ENCODE measurements at regions not wholly inside any gene's neighbourhood (a gene's known extent, or its start where the extent isn't known, plus 50 kb on each side); places are given as distances from the start of the nearest gene placed in this dataset.

DNA sequence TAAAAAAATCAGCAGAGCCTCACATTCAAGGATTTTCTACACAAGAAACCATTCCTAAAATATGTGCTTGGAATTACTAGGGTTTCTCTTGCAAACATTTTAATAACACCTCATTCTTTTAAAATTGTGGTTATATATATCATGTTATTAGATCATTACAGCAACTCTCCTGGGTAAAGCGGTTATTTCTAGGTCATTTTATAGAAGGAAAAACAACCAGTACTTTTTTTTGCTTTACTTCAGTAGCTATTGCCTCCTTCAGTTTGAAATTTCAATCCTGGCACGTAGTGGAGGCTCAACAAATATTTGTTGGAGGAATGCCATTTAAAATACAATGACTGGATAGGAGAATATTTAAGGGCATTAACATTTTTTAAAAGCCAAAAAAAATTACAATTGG lies 220.6 kb downstream of the CDRT15L2 start (continued):
- TF ChIP-seq TSHZ1 (CRISPR knock-in tag; IDR thresholded peaks at IDR 0.05): no peak

DNA sequence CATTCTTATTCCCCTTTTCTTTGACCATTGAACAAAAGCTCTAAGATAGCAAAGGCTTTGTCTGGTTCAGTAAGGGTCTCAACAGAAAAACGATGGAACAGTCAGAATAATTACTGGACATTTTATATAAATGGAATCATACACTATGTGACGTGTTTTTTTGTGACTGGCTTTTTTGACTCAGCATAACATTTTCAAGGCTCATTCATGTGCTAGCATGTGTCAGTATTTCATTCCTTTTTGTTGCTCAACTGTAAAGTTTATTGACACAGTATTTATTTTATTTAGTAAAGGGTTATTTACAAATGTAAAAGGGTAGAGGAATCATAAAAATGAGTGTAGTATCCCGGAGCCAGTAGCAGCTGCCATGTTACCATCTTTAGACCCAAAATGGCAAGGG lies 226.2 kb downstream of the CDRT15L2 start:
- Histone ChIP-seq H3K9me1 (ENCODE audit: control insufficient read depth, insufficient read depth, low read length) (no peaks in the 10 kb centered on the region), H3K27ac (ENCODE audit: extremely low read depth, low read depth, low read length) (no peak overlapping the region), H3K27me3 (ENCODE audit: control insufficient read depth in 2 of 2, insufficient read depth in 2 of 2, low read length in 2 of 2) (no peaks in the 10 kb centered on the region), H3K4me3 (no peak overlapping the region), H3K9ac (ENCODE audit: insufficient read depth in 1 of 2, low read depth in 2 of 2, low read length in 2 of 2) (no peak overlapping the region), H3K36me3 (ENCODE audit: control insufficient read depth, insufficient read depth, low read length) (no peaks in the 10 kb centered on the region), H3K4me1 (replicated peaks in 1 of 2; ENCODE audit: control insufficient read depth in 2 of 2, insufficient read depth in 2 of 2, low read length in 2 of 2) (no peaks in the 10 kb centered on the region; a peak in 1 of 5 replicates), H4K20me1 (replicated peaks; ENCODE audit: control insufficient read depth, insufficient read depth, low read length) (no peaks in the 10 kb centered on the region), H3K4me2 (ENCODE audit: insufficient read depth, low read length) (no peak overlapping the region), H3K9me3 (replicated peaks; ENCODE audit: control insufficient read depth, insufficient read depth, low read depth, low read length) (no peaks in the 10 kb centered on the region), H2AFZ (ENCODE audit: low read depth, low read length) (no peak overlapping the region), H3K79me2 (ENCODE audit: control insufficient read depth, insufficient read depth, low read length) (no peaks in the 10 kb centered on the region)
- ChIA-PET POLR2A (no interaction called here), CTCF (ENCODE audit: low intra/inter-chr PET ratio) (no interaction called here)
- DNase-seq (ENCODE audit: extremely low read depth in 1 of 4, low spot score in 3 of 4): no peak
- no peak for ATAC-seq
- in situ Hi-C loops (cut with MboI) (no loop called here), intact Hi-C loops (cut with micrococcal nuclease) (no loop called here)
- TF ChIP-seq TAF15 (IDR thresholded peaks at IDR 0.05; ENCODE audit: low read depth, low read length) (no peak), ZNF707 (CRISPR knock-in tag; conservative IDR thresholded peaks at IDR 0.05) (no peak), POLR2H (tag; IDR thresholded peaks at IDR 0.05; ENCODE audit: low read depth) (no peak), FOXO4 (CRISPR knock-in tag; IDR thresholded peaks at IDR 0.05) (no peak), RBM22 (IDR thresholded peaks at IDR 0.05; ENCODE audit: low read depth, low read length, poor library complexity, severe bottlenecking) (no peak), SRSF3 (IDR thresholded peaks at IDR 0.05; ENCODE audit: insufficient read depth, low read length) (no peak), KDM2B (CRISPR knock-in tag; IDR thresholded peaks at IDR 0.05) (no peak), ZNF134 (CRISPR knock-in tag; conservative IDR thresholded peaks at IDR 0.05) (no peak), NONO (IDR thresholded peaks at IDR 0.05; ENCODE audit: low read depth in 2 of 2, low read length in 1 of 2) (no peak), SIX5 (IDR thresholded peaks at IDR 0.05; ENCODE audit: borderline replicate concordance in 1 of 2, insufficient read depth in 1 of 2, low read depth in 1 of 2, low read length in 2 of 2) (no peak)
- TF ChIP-seq, protein P1, sequence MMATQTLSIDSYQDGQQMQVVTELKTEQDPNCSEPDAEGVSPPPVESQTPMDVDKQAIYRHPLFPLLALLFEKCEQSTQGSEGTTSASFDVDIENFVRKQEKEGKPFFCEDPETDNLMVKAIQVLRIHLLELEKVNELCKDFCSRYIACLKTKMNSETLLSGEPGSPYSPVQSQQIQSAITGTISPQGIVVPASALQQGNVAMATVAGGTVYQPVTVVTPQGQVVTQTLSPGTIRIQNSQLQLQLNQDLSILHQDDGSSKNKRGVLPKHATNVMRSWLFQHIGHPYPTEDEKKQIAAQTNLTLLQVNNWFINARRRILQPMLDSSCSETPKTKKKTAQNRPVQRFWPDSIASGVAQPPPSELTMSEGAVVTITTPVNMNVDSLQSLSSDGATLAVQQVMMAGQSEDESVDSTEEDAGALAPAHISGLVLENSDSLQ (IDR thresholded peaks at IDR 0.05): no peak
- no TSS peak for BruUV-seq (replicated peaks)
- no peak for FAIRE-seq
- WGBS (ENCODE audit: insufficient coverage, low coverage, missing lambda C conversion rate): 29% methylated on average over 3 of the region's 3 CpGs
